ENCODE measurements at regions not wholly inside any gene's neighbourhood (a gene's known extent, or its start where the extent isn't known, plus 50 kb on each side); places are given as distances from the start of the nearest gene placed in this dataset.

DNA sequence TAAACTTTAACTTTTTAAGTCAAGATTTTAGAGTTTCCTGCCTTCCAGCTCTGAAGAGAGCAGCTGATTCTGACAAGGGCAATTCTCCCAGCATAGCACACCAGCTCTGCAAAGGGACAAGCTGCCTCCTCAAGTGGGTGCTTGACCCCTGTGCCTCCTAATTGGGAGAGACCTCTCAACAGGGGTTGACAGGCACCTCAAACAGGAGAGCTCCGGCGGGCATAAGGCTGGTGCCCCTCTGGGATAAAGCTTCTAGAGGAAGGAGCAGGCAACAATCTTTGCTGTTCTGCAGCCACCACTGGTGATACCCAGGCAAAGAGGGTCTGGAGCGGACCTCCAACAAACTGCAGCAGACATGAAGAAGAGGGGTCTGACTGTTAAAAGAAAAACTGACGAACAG, 872.9 kb upstream of the PCDH10 start:
- no peaks in the 10 kb centered on the region for H3K4me1 ChIP-seq
- intact Hi-C loops (cut with DNase I) = no loop called here
- H3K9me3 ChIP-seq = no peaks in the 10 kb centered on the region
- TF ChIP-seq POLR2A (IDR thresholded peaks at IDR 0.05) = no peak
- TF ChIP-seq, protein P1, sequence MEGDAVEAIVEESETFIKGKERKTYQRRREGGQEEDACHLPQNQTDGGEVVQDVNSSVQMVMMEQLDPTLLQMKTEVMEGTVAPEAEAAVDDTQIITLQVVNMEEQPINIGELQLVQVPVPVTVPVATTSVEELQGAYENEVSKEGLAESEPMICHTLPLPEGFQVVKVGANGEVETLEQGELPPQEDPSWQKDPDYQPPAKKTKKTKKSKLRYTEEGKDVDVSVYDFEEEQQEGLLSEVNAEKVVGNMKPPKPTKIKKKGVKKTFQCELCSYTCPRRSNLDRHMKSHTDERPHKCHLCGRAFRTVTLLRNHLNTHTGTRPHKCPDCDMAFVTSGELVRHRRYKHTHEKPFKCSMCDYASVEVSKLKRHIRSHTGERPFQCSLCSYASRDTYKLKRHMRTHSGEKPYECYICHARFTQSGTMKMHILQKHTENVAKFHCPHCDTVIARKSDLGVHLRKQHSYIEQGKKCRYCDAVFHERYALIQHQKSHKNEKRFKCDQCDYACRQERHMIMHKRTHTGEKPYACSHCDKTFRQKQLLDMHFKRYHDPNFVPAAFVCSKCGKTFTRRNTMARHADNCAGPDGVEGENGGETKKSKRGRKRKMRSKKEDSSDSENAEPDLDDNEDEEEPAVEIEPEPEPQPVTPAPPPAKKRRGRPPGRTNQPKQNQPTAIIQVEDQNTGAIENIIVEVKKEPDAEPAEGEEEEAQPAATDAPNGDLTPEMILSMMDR (IDR thresholded peaks at IDR 0.05) = no peak
- ATAC-seq (no peak), DNase-seq (no peak)
- H3K36me3 ChIP-seq = no peaks in the 10 kb centered on the region
- H3K27ac ChIP-seq = no peak overlapping the region
- 34% methylated on average over 3 of the region's 4 CpGs for WGBS (ENCODE audit: insufficient coverage, low coverage, low lambda C conversion rate, missing lambda C conversion rate)
- no peaks in the 10 kb centered on the region for H3K27me3 ChIP-seq
- no peak overlapping the region for H3K4me3 ChIP-seq

DNA sequence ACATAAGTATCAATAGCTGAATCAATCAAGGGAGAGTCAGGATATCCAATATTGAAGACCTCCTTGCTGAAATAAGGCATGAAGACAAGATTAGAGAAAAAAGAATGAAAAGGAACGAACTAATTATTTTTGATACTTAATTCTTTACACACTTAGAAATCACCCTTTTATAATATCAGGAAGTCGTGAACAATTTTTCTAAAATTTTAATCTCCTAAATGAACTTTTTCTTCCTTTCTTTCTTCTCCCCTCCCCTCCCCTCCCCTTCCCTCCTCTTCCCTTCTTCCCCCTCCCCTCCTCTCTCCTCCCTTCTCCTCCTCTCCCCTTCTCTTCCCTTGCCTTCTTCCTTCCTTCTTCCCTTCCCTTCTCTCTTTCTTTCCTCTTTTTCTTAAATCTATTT, 872.1 kb upstream of the PCDH10 start:
- Histone ChIP-seq H3K27ac (no peak overlapping the region), H3K4me1 (no peaks in the 10 kb centered on the region), H3K4me3 (no peak overlapping the region), H3K36me3 (no peaks in the 10 kb centered on the region), H3K9me3 (no peaks in the 10 kb centered on the region), H3K27me3 (no peaks in the 10 kb centered on the region)
- ATAC-seq (no peak), DNase-seq (no peak)
- intact Hi-C loops (cut with DNase I) = no loop called here
- TF ChIP-seq, protein P1 (IDR thresholded peaks at IDR 0.05) = no peak
- TF ChIP-seq POLR2A (IDR thresholded peaks at IDR 0.05) = no peak
- 46% methylated on average over 2 of the region's 2 CpGs for WGBS (ENCODE audit: insufficient coverage, low coverage, low lambda C conversion rate, missing lambda C conversion rate)

DNA sequence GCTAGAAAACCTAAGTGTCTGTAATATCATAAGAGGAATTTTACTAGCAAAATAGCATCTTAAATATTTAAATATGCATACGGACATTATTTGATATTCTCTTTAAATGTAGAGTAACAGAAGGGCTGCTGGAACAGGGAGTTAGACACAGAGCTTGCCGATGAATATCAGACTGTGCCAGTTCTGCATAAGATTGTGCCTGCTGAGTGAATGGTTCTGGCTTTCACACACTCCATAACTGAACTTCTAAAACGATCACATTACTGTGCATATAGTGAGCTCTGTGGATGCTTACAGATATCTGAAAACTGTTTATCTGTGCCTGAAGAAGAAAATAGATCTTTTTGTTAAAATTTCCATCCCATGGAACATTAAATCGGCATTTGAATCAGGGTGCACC, 867.4 kb upstream of the PCDH10 start:
- no peak for DNase-seq
- TF ChIP-seq POLR2A (IDR thresholded peaks at IDR 0.05) = no peak
- TF ChIP-seq, protein P1 (IDR thresholded peaks at IDR 0.05) = no peak
- Histone ChIP-seq H3K27ac (no peak overlapping the region), H3K4me1 (no peaks in the 10 kb centered on the region), H3K9me3 (no peaks in the 10 kb centered on the region), H3K4me3 (no peak overlapping the region), H3K36me3 (no peaks in the 10 kb centered on the region), H3K27me3 (no peaks in the 10 kb centered on the region)
- intact Hi-C loops (cut with DNase I) = no loop called here
- WGBS (ENCODE audit: insufficient coverage, low coverage, low lambda C conversion rate, missing lambda C conversion rate) = 50% methylated on average over 4 of the region's 4 CpGs
- ATAC-seq = no peak

DNA sequence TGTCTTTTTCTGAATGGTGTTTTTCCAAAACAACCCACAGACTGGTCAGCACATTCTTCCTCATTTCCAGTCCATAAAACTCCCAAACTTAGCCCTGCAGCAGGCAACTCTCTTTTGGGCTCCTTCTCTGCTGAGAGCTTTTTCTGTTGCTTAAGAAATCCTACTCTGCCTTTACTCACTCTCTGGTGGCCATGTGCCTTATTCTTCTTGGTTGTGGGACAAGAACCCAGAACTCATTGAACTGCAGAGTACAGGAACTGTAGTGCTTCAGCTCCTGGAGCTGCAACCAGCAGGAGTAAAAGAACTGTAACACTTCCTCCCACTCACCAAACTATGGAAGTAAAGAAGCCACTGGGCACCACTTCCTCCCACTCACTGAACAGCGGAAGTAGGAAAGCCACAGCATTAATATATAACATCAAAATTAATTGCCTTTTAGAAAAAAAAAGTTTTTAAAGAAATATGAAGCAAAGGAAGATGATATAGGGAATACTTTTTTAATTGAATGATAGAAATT, 864.1 kb upstream of the PCDH10 start:
- TF ChIP-seq, protein P1 (IDR thresholded peaks at IDR 0.05) = no peak
- no peak for ATAC-seq
- Histone ChIP-seq H3K4me1 (no peaks in the 10 kb centered on the region), H3K27me3 (no peaks in the 10 kb centered on the region), H3K36me3 (no peaks in the 10 kb centered on the region), H3K27ac (no peak overlapping the region), H3K9me3 (no peaks in the 10 kb centered on the region), H3K4me3 (no peak overlapping the region)
- DNase-seq = no peak
- intact Hi-C loops (cut with DNase I) = no loop called here
- 78% methylated on average over 1 of the region's 1 CpG for WGBS (ENCODE audit: insufficient coverage, low coverage, low lambda C conversion rate, missing lambda C conversion rate)

DNA sequence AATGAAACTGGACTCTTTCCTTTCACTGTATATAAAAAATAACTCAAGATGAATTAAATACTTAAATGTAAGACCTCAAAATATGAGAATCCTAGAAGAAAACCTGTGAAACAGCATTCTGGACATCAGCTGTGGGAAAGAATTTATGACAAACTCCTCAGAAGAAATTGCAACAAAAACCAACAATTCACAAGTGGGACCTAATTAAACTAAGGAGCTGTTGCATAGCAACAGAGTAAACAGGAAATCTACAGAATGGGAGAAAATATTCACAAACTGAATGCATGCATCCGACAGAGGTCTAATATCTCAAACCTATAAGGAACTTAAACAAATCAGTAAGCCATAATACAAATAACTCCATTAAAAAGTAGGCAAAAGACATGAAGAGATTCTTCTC, 851.7 kb upstream of the PCDH10 start:
- H3K27me3 ChIP-seq = no peaks in the 10 kb centered on the region
- TF ChIP-seq, protein P1 (IDR thresholded peaks at IDR 0.05) = no peak
- no peak for TF ChIP-seq POLR2A (IDR thresholded peaks at IDR 0.05)
- no peaks in the 10 kb centered on the region for H3K9me3 ChIP-seq
- no peak for ATAC-seq
- intact Hi-C loops (cut with DNase I) = no loop called here
- 37% methylated on average over 1 of the region's 1 CpG for WGBS (ENCODE audit: insufficient coverage, low coverage, low lambda C conversion rate, missing lambda C conversion rate)
- H3K4me1 ChIP-seq = no peaks in the 10 kb centered on the region
- H3K36me3 ChIP-seq = no peaks in the 10 kb centered on the region
- H3K4me3 ChIP-seq = no peak overlapping the region
- no peak for DNase-seq
- H3K27ac ChIP-seq = no peak overlapping the region

All from right lobe of liver (tissue), 6 donors.